ENCODE measurements at regions not wholly inside any gene's neighbourhood (a gene's known extent, or its start where the extent isn't known, plus 50 kb on each side); places are given as distances from the start of the nearest gene placed in this dataset.
A peak's percentile ranks its signal among the peaks of the same experiment; 100 is the strongest.

DNA sequence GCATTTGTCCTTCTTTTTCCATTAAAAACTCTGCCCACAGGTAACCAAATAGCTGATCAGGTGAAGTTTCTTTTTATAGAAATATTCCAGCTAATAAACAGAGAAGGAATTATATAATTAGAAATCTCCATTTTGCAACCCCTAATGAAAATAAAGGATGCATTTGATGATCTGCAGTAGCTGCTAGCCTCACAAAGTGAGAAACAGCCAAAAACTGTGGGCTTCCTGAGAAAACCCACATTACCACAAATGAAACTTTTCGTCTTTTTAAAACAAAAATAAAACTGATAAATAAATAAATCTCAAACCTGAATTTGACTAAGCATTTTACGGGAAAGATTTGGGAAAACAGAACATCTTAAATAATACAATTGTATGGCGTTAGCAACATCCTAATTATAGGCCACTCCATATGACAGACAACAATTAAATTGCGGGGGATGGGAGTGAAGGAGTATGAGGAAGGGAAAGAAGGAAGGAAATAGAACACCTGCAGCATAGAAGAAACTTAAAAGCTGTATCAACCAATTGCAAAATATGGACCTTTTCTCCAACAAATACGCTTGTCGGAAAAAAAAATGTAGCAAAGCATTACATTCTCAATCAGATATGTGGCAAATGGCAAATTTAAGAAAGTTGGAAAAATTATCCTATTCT lies 283.0 kb upstream of the ITGA1 start:
- DNase-seq, result peak; percentile 52

DNA sequence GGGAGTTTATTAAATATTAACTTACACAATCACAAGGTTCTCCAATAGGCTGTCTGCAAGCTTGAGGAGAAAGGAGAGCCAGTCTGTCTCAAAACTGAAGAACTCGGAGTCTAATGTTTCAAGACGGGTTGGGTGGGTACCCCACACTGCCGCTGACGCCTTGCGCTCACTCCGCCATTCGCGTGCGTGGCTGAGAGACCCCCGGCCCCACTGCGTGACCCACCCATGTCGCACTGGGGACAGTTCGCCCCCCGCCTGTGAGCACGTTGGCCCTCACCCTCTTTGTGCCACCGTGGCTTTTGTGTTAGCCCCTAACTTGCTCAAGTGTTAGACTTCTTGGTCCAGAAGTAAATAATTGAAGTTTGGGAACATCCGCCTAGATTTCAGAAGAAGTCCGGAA lies 270.0 kb upstream of the ITGA1 start:
- DNase-seq, result no peak

DNA sequence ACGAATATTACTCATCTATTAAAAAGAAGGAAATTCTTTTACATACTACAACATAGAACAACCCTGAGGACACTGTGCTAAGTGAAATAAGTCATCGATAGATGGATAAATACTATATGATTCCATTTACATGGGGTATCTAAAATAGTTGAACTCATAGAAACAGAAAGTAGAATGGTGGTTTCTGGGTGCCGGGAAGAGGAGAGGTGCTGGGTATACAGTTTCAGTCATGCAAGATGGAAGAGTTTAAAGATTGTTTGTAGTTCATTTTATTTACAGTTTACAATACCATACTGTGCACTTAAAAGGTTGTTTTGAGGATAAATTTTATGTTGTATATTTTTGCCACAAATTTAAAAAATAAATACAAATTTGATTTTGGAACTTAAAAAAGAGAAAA lies 267.5 kb upstream of the ITGA1 start:
- DNase-seq, result no peak

DNA sequence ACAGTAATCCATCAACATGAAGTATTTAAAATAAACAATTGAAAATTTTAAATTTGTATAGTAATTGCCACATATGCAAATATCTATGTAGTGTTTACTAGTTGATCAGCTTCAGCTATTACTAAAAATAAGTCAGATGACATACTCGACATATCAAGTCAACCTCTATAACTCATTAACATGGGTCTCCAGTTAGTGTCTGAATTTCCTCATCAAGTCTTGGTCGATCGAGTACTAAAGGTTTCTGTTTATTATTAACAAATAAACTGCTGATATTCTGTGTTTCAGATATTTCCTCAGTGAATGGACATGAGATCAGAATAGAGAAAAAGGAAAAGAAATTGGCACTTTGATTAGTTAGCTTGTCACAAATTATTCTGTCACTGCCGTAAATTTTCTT lies 266.5 kb upstream of the ITGA1 start:
- no peak for DNase-seq

DNA sequence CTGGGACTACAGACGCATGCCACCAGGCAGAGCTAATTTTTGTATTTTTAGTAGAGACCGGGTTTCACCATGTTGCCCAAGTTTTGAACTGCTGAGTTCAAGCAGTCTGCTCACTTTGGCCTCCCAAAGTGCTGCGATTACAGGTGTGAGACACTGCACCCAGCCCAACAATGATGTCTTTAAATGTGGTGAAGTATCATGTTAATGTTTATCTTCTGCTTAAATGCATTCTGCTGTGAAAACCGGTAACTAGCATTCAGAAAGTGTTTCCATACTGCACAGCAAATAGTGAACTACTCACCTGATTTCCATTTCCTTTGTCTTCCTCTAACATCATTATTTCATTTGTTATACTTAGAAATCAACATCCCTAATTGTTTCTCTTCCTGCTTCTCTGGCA lies 264.0 kb upstream of the ITGA1 start:
- DNase-seq, result no peak

DNA sequence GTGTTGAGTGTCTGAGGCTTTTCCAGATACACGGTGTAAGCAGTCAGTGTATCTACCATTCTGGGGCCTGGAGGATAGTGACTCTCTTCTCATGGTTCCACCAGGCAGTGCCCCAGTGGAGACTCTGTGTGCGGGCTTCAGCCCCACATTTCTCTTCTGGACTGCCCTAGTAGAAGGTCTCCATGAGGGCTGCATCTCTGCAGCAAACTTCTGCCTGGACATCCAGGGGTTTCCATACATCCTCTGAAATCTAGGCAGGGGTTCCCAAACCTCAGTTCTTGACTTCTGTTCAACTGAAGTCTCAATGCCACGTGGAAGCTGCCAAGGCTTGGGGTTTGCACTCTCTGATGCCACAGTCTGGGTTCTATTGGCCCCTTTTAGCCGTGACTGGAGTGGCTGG lies 256.6 kb upstream of the ITGA1 start:
- DNase-seq, result no peak

DNA sequence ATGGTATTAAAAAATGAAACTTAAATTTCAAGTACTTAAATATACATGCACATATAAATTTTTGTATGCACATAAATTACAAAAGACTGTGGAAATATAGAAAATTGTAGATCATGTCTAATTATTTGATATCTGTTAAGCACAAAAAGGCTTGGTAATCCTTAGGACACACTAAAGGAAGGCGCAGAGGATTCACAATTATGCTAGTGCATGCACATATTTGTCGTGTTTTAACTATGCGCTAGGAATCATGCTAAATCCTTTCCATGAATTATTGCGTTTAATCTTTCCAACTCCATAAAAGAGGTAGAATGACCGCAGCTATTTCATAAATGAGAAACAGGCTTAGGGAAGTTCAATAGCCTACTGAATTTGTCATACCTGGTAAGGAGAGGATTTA lies 244.1 kb upstream of the ITGA1 start:
- no peak for DNase-seq

DNA sequence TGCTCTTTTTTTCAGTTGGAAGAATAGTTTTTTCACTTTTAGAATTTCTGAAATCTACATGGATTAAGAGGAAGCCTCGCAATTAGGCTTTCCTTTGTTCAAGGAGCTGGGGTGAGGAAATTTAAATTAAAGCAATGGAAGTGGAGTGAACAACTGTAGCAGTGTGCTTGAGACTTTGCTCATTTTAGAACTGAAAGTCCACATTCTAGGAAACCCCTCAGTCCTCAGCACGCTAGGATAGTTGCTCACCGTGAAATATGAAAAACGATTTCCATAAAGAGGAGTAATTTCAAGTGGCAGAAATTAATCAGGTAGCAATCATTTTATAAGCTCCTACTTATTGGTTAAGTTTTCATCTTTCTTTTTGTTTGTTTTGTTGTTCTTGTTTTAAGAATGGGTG lies 243.0 kb upstream of the ITGA1 start:
- DNase-seq, result peak; percentile 54

DNA sequence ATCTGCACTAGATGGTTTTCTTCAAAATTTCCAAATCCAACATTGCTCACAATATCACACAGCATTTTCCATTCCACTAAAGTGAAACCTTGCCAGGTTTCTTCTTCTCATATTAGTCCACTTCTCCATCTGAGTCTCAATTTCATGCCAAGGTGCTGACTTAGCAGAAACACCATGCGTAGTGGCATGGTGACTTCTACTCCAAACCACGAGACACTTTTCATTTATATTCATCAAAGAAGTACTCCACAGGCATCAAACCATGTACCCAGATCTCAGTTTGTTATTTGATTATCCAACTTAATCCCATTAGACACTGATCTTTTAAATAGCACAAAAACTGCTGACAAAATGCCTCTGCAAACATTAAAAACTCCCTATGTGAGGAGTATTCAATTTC lies 233.4 kb upstream of the ITGA1 start:
- peak; percentile 88 for DNase-seq

DNA sequence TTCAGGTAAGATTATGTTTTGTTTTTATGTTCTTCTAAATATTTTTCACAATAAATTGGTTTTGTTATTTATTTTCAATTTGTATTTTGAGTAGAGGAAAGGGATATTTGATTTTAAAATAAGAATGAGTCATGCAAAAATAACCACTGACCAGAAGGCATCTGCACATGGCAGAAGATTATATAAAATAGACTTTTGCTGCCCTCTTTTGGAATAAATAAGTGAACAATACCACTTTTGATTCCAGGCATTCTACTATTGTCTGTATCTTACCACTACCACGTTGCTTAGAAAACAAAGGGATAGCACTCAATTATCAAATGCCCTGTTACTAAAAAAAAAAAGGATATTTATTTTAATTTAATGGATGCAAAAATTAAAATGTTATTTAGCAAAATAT lies 227.3 kb upstream of the ITGA1 start:
- DNase-seq, result peak; percentile 51

DNA sequence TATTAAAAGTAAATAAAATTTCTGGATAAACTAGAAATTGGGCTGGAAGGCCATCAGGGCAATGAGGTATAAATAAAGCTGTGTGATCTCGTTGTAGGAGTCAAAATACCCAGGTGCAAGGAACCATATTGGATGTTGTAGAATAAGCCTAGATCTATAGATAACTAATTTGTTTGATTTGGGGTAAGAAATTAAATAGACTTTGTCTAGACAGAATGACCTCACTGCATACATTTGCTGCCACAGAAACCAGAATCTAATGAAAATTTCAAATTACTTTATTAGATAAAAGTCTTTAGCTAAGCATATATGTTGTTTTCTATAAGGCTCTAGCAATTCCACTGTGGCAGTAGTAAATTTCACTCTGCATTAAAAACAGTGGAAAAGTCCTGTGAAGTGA lies 225.2 kb upstream of the ITGA1 start:
- no peak for DNase-seq

DNA sequence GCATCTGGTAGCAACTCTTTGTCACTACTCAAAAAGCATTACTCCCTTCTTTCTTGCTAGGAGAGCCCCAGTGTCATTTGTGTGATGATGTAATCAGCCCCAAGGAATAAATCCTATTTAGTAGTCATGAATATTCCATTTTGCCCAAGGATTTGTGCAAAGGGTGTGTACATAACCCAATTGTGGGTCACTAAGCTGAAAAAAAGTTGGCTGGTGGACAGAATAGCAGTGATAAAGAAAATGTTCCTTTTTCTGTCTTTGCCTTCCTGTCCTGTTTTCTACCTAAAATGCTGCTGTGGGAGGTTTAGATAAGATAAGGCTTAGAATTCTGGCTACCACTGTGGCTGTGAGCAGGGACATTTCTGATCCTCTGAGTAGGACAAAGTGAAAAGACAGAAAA lies 223.1 kb upstream of the ITGA1 start:
- no peak for DNase-seq

DNA sequence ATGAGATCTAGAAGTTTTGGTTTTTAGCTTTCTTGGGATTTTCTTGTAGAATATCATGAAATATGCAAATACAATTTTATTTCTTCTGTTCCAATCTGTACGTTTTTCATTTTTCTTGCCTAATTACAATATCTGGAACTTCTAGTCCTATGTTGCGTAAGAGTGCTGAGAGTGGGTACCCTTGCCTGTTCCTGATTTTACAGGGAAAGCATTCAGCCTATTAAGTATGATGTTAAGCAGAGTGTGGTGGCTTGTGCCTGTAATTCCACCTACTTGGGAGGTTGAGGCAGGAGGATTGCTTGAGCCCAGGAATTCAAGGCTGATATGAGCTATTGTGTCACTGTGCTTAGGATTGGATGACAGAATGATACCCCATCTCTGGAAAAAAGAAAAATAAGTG lies 210.2 kb upstream of the ITGA1 start:
- DNase-seq, result no peak

DNA sequence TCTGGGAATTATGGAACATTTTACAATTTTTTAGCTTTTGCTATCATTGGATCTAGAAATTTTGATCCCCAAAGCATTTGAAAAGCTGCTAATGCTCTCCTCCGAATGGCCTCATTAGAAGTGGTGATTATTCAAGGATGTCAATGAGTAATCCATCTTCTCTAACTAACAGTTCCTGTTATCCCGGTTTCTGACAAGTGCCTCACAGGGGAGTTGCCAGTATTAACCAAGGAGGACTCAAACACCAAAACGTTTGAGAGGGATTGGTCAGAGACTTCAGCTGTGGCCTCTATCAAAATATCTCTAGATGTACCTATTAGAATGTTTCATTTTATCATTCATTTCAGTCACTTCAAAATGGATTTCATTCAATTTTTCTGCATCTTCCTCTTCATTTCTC lies 208.3 kb upstream of the ITGA1 start:
- peak; percentile 63 for DNase-seq

DNA sequence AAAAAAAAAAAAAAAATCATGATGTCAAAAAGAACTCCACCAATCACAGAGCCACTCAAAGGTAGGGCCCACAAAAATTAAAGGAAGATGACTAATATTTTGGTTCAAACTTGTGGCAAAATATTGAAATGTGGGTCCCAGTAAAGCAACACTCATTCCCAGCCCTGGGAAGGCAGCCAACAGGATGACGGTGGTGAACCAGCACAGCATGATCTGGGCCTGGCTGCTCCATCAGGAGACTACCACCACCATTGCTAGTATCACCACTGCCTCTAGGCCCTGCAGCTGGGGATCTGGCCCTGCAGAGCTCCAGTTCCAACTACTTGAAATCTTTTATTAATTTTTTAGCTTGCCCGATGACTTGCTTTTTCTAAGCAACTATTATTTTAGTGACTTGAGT lies 206.8 kb upstream of the ITGA1 start:
- no peak for DNase-seq

DNA sequence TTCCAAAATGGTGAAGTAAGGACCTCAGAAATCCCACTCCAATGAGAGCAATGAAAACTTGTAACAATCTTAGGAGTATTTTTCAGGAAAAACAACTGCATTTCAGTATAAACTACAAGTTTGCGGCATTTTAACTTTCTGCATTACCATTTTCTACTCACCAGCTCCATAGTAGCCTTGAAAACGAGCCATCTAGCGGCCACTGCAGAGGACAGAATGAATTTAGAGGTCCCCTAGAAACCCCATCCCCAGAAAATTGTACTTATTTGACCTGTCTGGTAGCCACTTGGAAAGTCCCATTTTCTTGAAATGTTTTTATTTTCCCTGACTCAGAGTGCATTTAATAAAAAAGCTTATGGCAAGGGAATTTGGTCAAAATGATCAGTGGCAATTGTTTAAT lies 205.4 kb upstream of the ITGA1 start:
- no peak for DNase-seq

DNA sequence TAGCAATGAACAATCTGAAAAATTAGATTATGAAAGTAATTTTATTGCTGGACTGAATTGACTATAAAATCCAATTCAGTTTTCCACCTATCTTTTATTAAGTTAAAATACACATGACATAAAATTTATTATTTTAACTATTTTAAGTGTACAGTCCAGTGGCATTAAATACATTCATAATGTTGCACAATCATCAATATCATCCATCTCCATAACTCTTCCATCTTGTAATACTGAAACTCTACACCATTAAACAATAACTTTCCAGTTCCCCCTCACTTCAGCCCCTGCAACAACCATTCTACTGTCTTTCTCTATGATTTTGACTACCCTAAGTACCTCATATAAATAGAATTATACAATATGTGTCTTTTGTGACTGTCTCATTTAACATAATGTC lies 200.6 kb upstream of the ITGA1 start:
- DNase-seq, result no peak

DNA sequence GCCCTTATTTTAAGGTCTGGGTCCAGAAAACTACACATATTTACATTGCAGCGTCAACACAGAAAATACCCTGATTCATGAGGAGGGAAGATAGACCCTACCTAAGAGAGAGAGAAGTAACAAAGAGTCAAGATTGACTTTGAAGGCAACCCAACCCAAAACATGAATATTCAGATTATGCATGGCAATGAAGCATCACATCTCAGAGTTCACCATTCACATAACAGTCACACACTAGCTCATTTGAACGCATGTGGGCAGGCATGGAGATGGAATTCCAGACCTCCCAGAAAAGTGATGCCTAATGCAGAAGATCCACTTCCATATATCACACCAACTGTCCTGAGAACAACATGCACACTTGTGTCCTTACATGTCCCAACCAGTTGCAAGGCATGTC lies 190.1 kb upstream of the ITGA1 start:
- no peak for DNase-seq

DNA sequence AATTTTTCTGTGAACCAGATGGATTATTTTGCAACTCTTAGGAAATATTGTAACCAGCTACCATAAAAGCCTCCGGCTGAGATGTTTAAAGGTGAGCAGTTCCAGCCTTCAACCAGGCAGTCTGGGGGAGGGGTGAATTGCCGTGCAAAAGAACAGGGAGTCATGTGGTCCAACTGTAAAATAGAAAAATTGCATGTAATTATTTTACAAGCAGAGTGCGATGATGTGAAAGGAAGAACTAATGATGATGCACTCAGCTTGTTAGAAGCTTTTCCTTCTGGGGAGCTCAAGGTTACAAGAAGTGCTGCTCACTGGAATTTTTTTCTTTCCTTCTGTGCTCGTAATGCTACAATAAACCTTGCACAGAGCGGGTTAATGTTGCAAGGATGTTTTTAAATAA lies 188.7 kb upstream of the ITGA1 start:
- no peak for DNase-seq

DNA sequence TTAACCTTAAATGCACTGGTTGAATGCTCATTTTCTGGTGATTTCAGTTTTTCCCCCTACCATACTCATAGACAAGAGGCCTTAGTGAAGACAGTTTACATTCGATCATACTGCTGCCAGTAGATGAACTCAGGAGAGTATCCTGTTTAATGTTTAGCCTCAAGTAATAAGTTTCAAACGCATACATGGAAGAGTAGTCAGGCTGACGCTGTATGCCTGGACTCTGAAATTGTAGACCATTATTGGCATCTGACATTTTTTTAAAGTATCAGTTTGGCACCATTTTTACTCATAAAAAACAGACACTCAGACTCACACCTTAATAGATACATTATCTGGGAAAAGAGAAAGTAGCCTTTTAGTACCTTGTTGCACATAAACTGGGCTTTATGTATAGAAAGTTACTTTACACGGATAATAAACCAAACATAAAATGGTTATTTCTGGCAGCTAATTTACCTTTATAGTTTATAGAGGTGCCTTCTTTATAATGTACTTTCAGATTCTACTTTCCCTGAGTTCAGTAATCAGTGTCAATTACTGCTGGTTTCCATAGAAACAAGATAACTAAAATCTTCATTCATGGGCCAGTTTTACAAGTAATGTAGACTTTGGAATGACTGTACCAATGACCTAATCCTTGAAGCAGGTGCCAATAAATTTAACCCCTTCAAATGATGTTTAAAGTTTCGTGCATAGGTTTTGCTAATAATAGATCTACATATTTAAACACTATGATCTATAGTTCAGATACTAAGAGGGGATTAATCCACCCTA lies 183.8 kb upstream of the ITGA1 start:
- no peak for DNase-seq

DNA sequence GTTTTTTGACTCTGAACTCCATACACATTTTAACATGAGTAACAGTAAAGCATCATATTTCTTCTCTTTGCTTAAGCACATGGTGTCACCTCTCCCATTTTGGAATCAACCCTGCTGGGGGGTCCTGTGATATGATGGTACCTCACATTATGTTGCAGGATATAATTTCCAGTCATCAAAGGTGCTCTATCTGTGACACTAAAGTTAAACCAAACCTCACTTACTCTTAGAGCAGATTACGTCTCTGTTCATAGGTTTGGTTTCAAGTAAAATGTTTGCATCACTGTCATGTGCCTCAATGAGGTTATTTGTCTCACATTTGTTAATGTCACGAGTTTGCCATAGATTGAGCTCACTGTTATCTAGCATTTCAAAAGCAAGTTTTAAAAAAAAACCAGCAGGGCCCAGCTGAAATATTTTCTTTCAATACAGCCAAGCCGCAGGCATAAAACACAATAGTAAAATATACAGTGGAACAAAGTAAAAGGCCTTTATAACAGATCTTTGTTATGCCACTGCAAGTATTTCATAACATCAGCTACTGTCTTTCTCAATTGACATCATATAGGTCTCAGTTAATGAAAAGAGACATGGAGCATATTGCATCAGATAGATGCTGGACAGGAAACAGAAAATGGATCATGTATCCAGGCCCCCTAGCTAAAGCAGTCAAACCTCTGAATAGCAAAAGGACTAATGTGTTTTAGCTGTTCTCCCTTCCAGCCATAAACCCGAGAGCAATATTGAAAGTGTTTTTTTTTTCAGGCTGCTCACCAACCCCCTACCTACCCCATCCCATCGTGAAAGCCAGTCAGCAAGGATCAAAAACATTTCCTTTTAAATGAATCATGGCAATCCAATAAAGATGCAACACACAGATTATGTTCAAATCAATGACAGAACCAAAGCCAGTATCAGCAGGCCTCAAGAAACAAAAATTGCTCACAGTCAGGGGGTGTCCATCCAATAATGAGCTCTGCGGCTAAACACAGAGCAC lies 182.1 kb upstream of the ITGA1 start:
- no peak for DNase-seq

DNA sequence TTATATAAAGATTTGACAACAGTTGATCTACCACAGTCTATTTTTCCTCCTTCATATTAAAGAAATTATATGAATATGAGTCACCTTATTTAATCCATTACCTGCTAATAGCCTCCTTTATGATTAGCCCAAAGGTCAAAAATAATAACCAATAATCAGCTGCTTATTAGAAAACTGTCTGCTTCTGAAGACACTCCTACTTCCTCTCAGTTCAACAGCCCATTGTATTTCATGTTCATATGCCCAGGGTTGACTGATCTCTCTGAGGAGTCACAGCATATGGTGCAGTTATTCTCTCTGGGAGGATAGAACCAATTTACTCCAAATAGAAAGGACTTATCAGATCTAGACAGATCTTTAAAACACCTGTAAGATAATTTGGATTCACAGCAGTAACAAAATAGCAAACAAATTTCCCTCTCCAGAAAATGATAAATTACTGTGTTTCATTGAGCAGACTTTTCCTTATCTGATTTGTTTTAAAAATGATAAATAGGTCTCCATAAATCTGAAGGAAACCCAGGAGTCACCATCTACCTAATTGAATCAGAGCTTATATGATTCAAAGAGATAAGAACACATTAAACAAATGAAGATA lies 180.4 kb upstream of the ITGA1 start:
- no peak for DNase-seq

DNA sequence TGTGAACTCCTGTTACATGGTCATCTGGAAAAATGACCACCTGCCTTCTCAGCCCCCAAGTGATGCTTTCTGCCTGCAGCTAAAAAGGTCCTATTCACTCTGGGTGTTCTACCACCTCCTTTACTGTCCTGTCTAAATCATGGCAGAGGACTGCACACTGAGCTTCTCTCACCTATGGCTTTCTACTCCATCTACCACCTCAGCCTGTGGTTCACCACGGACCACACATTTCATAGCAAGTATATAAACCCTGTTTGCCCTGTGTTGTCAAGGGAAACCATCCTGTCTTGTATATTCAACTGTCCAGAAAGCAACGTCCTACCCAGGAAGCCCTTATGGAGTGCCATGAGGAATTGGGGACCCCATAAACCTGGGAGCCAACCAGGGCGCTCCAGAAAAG lies 167.4 kb upstream of the ITGA1 start:
- no peak for DNase-seq

All from DMS79 (cell line).